Stomach smooth muscle (tissue), 2 donors: ENCODE measurements at regions not wholly inside any gene's neighbourhood (a gene's known extent, or its start where the extent isn't known, plus 50 kb on each side); places are given as distances from the start of the nearest gene placed in this dataset.

Source experiments
- H3K27ac ChIP-seq: one replicate; pipeline ENCODE4 v1.7.0; 2013; ENCODE audit warnings: mild to moderate bottlenecking, low read length, inconsistent platforms
- H3K27me3 ChIP-seq, 2 donors: one replicate each; pipeline ENCODE4 v1.7.0; 2013; ENCODE audit warnings: low read length in 2 of 2; ENCODE audit not compliant: insufficient read depth in 2 of 2, control insufficient read depth in 1 of 2
- H3K36me3 ChIP-seq, 2 donors: one replicate each; pipeline ENCODE4 v1.7.0; 2013; ENCODE audit warnings: low read length in 2 of 2; ENCODE audit not compliant: control insufficient read depth in 2 of 2, insufficient read depth in 2 of 2
- H3K4me1 ChIP-seq: one replicate; pipeline ENCODE4 v1.7.0; 2013; ENCODE audit warnings: low read length; ENCODE audit not compliant: control insufficient read depth, insufficient read depth
- H3K4me3 ChIP-seq, 2 donors: one replicate each; pipeline ENCODE4 v1.7.0; 2013; ENCODE audit warnings: low read length in 2 of 2
- H3K9ac ChIP-seq, 2 donors: one replicate each; pipeline ENCODE4 v1.7.0; 2013; ENCODE audit warnings: low read length in 2 of 2, mild to moderate bottlenecking in 1 of 2
- H3K9me3 ChIP-seq, 2 donors: one replicate each; pipeline ENCODE4 v1.7.0; 2013; ENCODE audit warnings: low read length in 2 of 2; ENCODE audit not compliant: control insufficient read depth in 2 of 2
- donor health status: healthy.
- donor health status: Pancreatic carcinoma.

DNA sequence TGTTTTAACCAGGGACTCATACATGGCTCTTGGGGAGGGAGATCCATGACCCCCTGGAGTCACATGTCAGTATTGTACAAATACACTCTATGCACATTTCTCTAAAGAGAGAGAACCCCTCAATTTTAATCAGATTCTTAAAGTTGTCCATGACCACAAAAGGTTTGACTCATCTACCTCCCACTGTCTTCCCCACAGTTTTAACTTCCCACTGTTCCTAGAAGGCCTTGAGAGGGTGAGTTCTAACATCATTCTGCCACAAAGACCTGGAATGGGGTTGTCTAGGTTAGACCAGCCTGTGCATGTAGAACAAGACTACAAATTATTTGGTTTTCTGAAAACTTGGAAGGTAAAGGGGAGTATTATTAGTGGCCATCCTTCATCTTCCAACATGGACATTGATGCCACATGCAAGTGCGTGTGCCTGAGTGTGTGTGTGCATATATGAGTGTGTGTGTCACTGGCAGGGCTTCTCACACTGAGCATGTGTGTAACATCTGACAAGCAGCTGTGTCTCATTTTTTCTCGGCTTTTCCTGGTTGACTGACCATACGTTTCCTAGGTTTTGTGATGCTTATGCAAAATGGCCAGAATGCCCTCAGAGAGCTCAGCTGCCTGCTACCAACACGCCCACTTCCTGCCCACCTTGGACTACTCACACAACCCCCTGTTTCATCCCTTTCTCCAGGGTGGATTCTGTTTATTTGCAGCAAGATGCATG, 94.6 kb upstream of the LGALSL start:
- no peaks in the 10 kb centered on the region for H3K36me3 ChIP-seq
- no peak overlapping the region for H3K4me3 ChIP-seq
- H3K9ac ChIP-seq, result no peak overlapping the region
- H3K9me3 ChIP-seq, result no peaks in the 10 kb centered on the region
- no peak overlapping the region for H3K27ac ChIP-seq
- H3K4me1 ChIP-seq, result peaks cover 11% of the 10 kb centered on the region
- peaks cover 0 to 12% of the 10 kb centered on the region in 2 donors for H3K27me3 ChIP-seq

DNA sequence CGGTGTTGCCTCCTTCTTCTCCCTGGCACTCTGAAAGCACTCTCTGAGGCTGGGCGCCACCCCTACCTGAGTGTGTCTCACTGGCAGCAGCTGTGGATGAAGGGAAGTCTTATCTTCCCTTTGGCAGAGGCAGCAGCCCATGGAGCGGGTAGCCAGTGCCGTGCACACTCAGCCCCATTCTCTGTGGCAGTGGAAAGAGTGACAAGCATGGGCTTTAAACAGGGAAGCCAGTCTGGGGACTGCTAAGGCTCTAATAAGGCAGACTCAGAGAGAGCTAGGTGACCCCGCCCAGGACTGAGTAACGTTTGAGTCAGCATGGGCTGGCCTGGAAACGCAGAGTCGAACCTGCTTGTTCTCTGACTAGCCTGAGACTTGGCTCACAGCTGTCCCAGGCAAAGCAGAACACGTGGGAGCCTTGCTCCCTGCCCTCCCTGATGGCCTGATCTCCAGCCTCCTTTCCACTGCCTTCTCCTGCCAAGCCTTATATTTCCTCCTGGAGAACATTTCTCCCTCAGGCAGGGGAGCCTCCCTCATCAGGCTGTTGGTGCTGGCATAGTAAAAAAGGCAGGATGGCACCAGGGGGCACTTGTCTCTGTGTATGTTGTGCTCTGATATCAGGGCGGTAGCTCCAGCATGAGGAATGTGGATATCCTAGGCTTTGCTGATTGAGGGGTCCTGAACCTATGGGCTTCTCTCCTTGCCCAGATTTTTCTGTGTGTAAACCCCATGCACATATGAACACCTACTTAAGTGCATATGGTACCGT, 93.9 kb upstream of the LGALSL start:
- Histone ChIP-seq H3K27me3 (peaks cover 0 to 12% of the 10 kb centered on the region in 2 donors), H3K9ac (no peak overlapping the region), H3K4me1 (peaks cover 11% of the 10 kb centered on the region), H3K36me3 (no peaks in the 10 kb centered on the region), H3K27ac (peak overlapping the region; percentile 6), H3K9me3 (no peaks in the 10 kb centered on the region), H3K4me3 (no peak overlapping the region)

DNA sequence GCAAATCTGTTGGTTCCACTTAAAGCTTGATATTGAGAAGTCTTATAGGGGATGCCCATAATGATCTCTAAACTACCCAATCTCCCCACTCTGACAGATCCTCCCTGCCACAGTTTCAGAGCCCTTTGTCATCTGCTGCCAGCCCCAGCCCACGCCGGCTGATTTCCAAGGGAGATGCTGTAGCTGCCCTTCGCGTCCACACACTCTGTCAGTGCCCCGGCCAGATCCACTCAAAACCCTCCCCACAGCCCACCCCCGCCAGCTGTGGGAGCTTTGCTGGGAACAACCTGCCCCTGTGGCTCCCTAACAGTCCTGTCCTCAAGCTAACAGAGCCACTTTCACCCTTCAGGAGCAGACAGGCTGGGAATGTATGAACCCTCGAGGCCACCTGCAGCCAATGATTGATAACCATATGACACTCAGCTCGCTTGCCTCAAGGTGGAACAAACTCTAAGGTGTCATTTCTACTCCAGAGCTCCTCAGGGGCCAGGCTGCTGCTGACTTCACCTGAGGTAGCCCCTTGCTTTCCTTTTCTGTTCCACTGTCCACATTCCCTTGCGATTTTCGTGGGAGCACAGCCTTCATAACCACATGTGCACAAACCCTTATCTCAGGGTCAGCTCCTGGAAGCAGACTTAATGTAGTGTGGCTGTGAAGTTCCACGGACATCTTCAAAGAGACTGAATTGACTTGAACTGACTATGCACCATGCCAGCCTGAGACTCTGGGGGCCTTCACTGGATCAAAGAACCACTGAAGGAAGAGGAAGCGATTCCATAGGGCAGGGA, 92.6 kb upstream of the LGALSL start:
- Histone ChIP-seq H3K27me3 (peaks cover 0 to 12% of the 10 kb centered on the region in 2 donors), H3K27ac (no peak overlapping the region)

GRCh38 chr2:64362562-64363026, 91.4 kb upstream of the LGALSL start:
- H3K9me3 ChIP-seq, result no peaks in the 10 kb centered on the region
- no peak overlapping the region for H3K27ac ChIP-seq
- H3K4me3 ChIP-seq, result no peak overlapping the region
- peaks cover 0 to 9% of the 10 kb centered on the region in 2 donors for H3K27me3 ChIP-seq
- H3K9ac ChIP-seq, result no peak overlapping the region
- H3K36me3 ChIP-seq, result no peaks in the 10 kb centered on the region
- H3K4me1 ChIP-seq, result peaks cover 11% of the 10 kb centered on the region

More for the DNA sequence above, 92.6 kb upstream of the LGALSL start:
- no peak overlapping the region for H3K9ac ChIP-seq
- peaks cover 11% of the 10 kb centered on the region for H3K4me1 ChIP-seq
- H3K9me3 ChIP-seq, result no peaks in the 10 kb centered on the region
- no peaks in the 10 kb centered on the region for H3K36me3 ChIP-seq
- H3K4me3 ChIP-seq, result no peak overlapping the region

GRCh38 chr2:64363140-64363539, 90.8 kb upstream of the LGALSL start:
- Histone ChIP-seq H3K27me3 (peaks cover 0 to 9% of the 10 kb centered on the region in 2 donors), H3K36me3 (no peaks in the 10 kb centered on the region), H3K4me1 (peaks cover 11% of the 10 kb centered on the region), H3K4me3 (no peak overlapping the region), H3K9ac (no peak overlapping the region), H3K9me3 (no peaks in the 10 kb centered on the region), H3K27ac (no peak overlapping the region)

DNA sequence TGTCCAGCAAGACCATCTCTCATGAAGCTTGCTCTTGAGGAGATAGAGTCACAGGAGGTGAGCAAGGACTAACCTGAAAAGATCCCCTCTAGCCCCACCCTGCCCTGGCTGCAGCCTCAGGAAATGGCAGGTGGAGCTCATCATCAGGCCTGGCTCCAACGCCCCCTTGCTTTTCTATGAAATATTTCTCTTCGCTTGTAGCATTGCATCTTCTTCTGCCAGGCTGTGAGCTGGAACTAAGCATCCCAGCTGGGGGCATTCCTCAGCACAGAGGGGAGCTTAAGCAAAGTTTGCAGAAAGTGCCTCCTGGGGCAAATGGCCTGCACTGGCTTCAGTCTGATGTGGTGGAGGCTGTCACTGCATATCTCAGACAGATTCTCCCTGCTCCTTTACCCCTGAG, 90.1 kb upstream of the LGALSL start:
- Histone ChIP-seq H3K4me3 (no peak overlapping the region), H3K27ac (no peak overlapping the region), H3K4me1 (peaks cover 11% of the 10 kb centered on the region), H3K9ac (no peak overlapping the region), H3K9me3 (no peaks in the 10 kb centered on the region), H3K27me3 (peaks cover 0 to 7% of the 10 kb centered on the region in 2 donors), H3K36me3 (no peaks in the 10 kb centered on the region)

DNA sequence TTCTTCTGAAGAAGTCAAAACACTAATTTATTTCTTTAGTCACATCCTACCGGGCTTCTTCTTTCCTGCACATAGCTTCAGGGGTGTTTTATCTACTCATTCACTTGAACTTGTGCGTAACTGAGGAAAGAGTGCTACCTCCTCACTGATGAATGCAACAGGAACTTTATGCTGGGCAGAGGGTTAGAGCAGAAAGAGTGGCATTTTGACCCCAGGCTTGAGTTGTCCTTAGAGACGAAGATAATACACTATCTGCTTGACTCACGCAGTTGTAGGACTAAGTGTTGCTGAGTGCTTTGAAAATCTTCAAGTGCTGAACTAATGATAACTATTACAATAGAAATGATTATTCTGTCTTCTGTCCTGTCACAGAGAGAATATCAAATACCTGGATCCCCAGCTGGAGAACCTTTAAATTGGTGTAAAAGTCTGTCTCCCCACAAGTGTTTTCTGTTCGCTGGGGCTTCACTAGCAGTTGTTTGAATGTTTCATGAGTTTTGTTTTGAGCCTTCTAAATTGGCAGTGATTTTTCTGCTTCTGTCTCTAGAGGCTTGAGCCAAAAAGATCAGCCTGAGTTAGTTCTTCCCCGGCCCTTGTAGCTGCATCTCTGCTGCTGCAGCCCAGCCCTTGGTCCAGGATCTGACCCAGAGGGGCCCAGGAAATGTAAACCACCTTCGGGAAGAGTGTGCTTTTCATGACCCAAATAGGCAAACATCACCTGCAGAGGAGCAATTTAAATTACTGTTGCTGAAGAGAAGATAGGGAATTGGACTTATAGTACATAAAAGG, 86.3 kb upstream of the LGALSL start:
- H3K36me3 ChIP-seq, result no peaks in the 10 kb centered on the region
- no peaks in the 10 kb centered on the region for H3K9me3 ChIP-seq
- no peaks in the 10 kb centered on the region for H3K4me1 ChIP-seq
- H3K27me3 ChIP-seq, result peaks cover 0 to 3% of the 10 kb centered on the region in 2 donors
- no peak overlapping the region for H3K27ac ChIP-seq
- H3K4me3 ChIP-seq, result no peak overlapping the region
- H3K9ac ChIP-seq, result no peak overlapping the region

DNA sequence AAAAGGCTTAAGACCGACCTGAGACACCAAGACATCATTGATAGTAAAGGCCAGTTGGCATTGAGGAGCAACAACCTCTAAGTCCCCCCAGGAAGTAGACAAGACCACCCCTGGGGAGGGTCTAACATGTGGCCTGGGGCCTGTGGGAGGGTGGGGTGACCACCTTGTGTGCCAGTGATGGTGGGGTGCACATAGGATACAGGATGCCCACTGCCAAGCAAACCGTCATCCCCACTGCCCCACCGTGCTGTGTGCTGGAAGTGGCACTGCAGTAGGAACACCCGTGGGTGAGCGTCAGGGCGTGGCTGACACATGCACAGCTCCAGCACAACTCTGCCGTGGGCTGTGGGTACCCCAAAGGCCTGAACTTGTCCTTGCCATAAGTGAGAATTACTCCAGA, 84.3 kb upstream of the LGALSL start:
- Histone ChIP-seq H3K4me1 (no peaks in the 10 kb centered on the region), H3K27me3 (no peaks in the 10 kb centered on the region), H3K27ac (no peak overlapping the region), H3K9me3 (no peaks in the 10 kb centered on the region), H3K4me3 (no peak overlapping the region), H3K36me3 (no peaks in the 10 kb centered on the region), H3K9ac (no peak overlapping the region)

DNA sequence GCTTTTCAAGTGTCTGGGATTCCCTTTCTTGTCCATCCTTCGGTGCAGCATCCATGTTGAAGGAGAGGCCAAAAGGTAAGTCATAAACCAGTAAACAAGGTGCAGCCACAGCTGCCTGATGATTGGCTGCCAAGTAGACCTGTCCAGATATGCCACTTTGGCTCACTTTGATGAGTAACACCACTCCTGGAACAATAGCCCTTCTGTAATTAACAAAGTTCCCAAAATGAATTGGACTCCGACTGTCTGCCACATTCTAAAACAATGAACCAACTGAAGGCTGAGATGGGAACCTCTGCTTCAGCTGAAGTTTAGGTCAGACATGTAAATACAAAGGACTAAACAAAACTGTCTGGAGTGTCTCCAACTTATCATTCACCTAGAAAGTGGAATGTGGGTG, 82.2 kb upstream of the LGALSL start:
- Histone ChIP-seq H3K9ac (no peak overlapping the region), H3K27ac (no peak overlapping the region), H3K36me3 (no peaks in the 10 kb centered on the region), H3K4me1 (no peaks in the 10 kb centered on the region), H3K4me3 (no peak overlapping the region), H3K9me3 (no peaks in the 10 kb centered on the region), H3K27me3 (no peaks in the 10 kb centered on the region)

GRCh38 chr2:64374686-64375085, 79.3 kb upstream of the LGALSL start:
- Histone ChIP-seq H3K27ac (no peak overlapping the region), H3K9me3 (no peaks in the 10 kb centered on the region)

More at GRCh38 chr2:64374686-64375085, 79.3 kb upstream of the LGALSL start:
- Histone ChIP-seq H3K4me3 (no peak overlapping the region), H3K4me1 (no peaks in the 10 kb centered on the region), H3K36me3 (no peaks in the 10 kb centered on the region), H3K27me3 (peaks cover 4 to 6% of the 10 kb centered on the region in 2 donors), H3K9ac (no peak overlapping the region)
